Tibial nerve (tissue), 4 donors: ENCODE measurements at regions not wholly inside any gene's neighbourhood (a gene's known extent, or its start where the extent isn't known, plus 50 kb on each side); places are given as distances from the start of the nearest gene placed in this dataset.

Source experiments
- DNase-seq, 2 donors: peaks; one replicate each; pipeline ENCODE4 v3.0.0-alpha.2; 2019; ENCODE audit warnings: low spot score in 2 of 2
- H3K27ac ChIP-seq, 4 donors: fragments of 200-600 bp; sonication (generic) in 3 of 4; one replicate each; pipeline ENCODE4 v1.5.1; 2017 to 2019; ENCODE audit warnings: mild to moderate bottlenecking in 1 of 4
- H3K27me3 ChIP-seq, 2 donors: fragments of 200-600 bp; sonication (generic) in 1 of 2; one replicate each; pipeline versions ENCODE4 v1.5.1 to v1.6.0; 2017 to 2019
- H3K36me3 ChIP-seq, 3 donors: fragments of 200-600 bp; sonication (generic); one replicate each; pipeline ENCODE4 v1.5.1; 2018 to 2019
- H3K4me1 ChIP-seq, 4 donors: fragments of 200-600 bp; sonication (generic) in 3 of 4; one replicate each; pipeline ENCODE4 v1.5.1; 2017 to 2019
- H3K4me3 ChIP-seq, 4 donors: fragments of 200-600 bp; sonication (generic) in 3 of 4; one replicate each; pipeline ENCODE4 v1.5.1; 2017 to 2019; ENCODE audit warnings: mild to moderate bottlenecking in 1 of 4, moderate library complexity in 1 of 4
- H3K9me3 ChIP-seq, 4 donors: fragments of 200-600 bp; sonication (generic) in 3 of 4; one replicate each; pipeline ENCODE4 v1.5.1; 2017 to 2019
- CTCF ChIP-seq, 5 experiments: fragments of 200-600 bp in 3 of 5; fragments of 450-650 bp in 2 of 5; sonication (generic) in 3 of 5; IDR thresholded peaks; one replicate each; pipeline ENCODE4 v1.5.1; 2016 to 2019; ENCODE audit warnings: antibody characterized with exemption in 5 of 5, mild to moderate bottlenecking in 3 of 5, moderate library complexity in 2 of 5
- EP300 ChIP-seq, 2 donors: sonication (generic); formaldehyde crosslinking; IDR thresholded peaks; one replicate each; pipeline ENCODE4 v1.6.1; 2017; ENCODE audit warnings: antibody characterized with exemption in 2 of 2, mild to moderate bottlenecking in 1 of 2
- POLR2A ChIP-seq, 2 donors: fragments of 450-650 bp; IDR thresholded peaks; one replicate each; pipeline ENCODE4 v1.6.1; 2017; ENCODE audit warnings: antibody characterized with exemption in 2 of 2, mild to moderate bottlenecking in 2 of 2, moderate library complexity in 2 of 2
- WGBS, 2 donors: methylation state at CpG; one replicate each; pipeline ENCODE4 v1.1.5; 2018; 5-methylcytosine and 5-hydroxymethylcytosine counted together

GRCh38 chr2:7725171-7725849 is 808.1 kb downstream of the RNF144A start:
- Histone ChIP-seq H3K9me3 (no peaks in the 10 kb centered on the region), H3K27ac (no peak overlapping the region), H3K4me1 (no peaks in the 10 kb centered on the region), H3K27me3 (no peaks in the 10 kb centered on the region), H3K4me3 (no peak overlapping the region), H3K36me3 (no peaks in the 10 kb centered on the region)
- TF ChIP-seq EP300 (IDR thresholded peaks at IDR 0.05) (no peak), POLR2A (IDR thresholded peaks at IDR 0.05) (no peak), CTCF (IDR thresholded peaks at IDR 0.05) (peak in 1 of 5 experiments; percentile 35)
- WGBS, 2 donors = 19 to 24% methylated on average over 9 of the region's 9 CpGs
- DNase-seq = no peak

- Histone ChIP-seq H3K36me3 (no peaks in the 10 kb centered on the region), H3K4me1 (no peaks in the 10 kb centered on the region), H3K9me3 (no peaks in the 10 kb centered on the region), H3K4me3 (no peak overlapping the region), H3K27ac (no peak overlapping the region), H3K27me3 (no peaks in the 10 kb centered on the region)
- TF ChIP-seq EP300 (IDR thresholded peaks at IDR 0.05) (no peak), POLR2A (IDR thresholded peaks at IDR 0.05) (no peak), CTCF (IDR thresholded peaks at IDR 0.05) (no peak)
- 68 to 95% methylated on average over 1 of the region's 1 CpG for WGBS, 2 donors
- no peak for DNase-seq
Measured at GRCh38 chr2:7725850-7726242, 808.6 kb downstream of the RNF144A start.

GRCh38 chr2:7726989-7727388 is 809.8 kb downstream of the RNF144A start:
- 93 to 94% methylated on average over 3 of the region's 3 CpGs for WGBS, 2 donors
- H3K4me1 ChIP-seq = no peaks in the 10 kb centered on the region
- TF ChIP-seq CTCF (IDR thresholded peaks at IDR 0.05) = no peak
- no peak for TF ChIP-seq EP300 (IDR thresholded peaks at IDR 0.05)
- TF ChIP-seq POLR2A (IDR thresholded peaks at IDR 0.05) = no peak
- no peaks in the 10 kb centered on the region for H3K9me3 ChIP-seq
- no peaks in the 10 kb centered on the region for H3K27me3 ChIP-seq
- no peak overlapping the region for H3K27ac ChIP-seq
- H3K4me3 ChIP-seq = no peak overlapping the region
- no peaks in the 10 kb centered on the region for H3K36me3 ChIP-seq
- no peak for DNase-seq

GRCh38 chr2:7728388-7728787 is 811.2 kb downstream of the RNF144A start:
- DNase-seq = no peak
- 96% methylated on average over 8 of the region's 8 CpGs for WGBS, 2 donors
- TF ChIP-seq POLR2A (IDR thresholded peaks at IDR 0.05) (no peak), EP300 (IDR thresholded peaks at IDR 0.05) (no peak), CTCF (IDR thresholded peaks at IDR 0.05) (no peak)

GRCh38 chr2:7730449-7730848 is 813.2 kb downstream of the RNF144A start:
- Histone ChIP-seq H3K4me1 (no peaks in the 10 kb centered on the region), H3K27me3 (no peaks in the 10 kb centered on the region), H3K9me3 (no peaks in the 10 kb centered on the region), H3K27ac (no peak overlapping the region), H3K4me3 (no peak overlapping the region), H3K36me3 (no peaks in the 10 kb centered on the region)
- WGBS, 2 donors = 63 to 73% methylated on average over 5 of the region's 5 CpGs
- no peak for TF ChIP-seq POLR2A (IDR thresholded peaks at IDR 0.05)
- TF ChIP-seq CTCF (IDR thresholded peaks at IDR 0.05) = no peak
- no peak for TF ChIP-seq EP300 (IDR thresholded peaks at IDR 0.05)
- no peak for DNase-seq

More at GRCh38 chr2:7728388-7728787, 811.2 kb downstream of the RNF144A start:
- Histone ChIP-seq H3K27ac (no peak overlapping the region), H3K4me1 (no peaks in the 10 kb centered on the region), H3K9me3 (no peaks in the 10 kb centered on the region), H3K36me3 (no peaks in the 10 kb centered on the region), H3K27me3 (no peaks in the 10 kb centered on the region), H3K4me3 (no peak overlapping the region)
